Jurkat, Clone E6-1 (cell line): ENCODE measurements at regions not wholly inside any gene's neighbourhood (a gene's known extent, or its start where the extent isn't known, plus 50 kb on each side); places are given as distances from the start of the nearest gene placed in this dataset.
"Not testable (repeated sequence)": the region's sequence is repeated elsewhere in the genome, so short reads cannot be mapped to it uniquely, and the experiment has no call there.

Source experiments
- DNase-seq: peaks from one replicate; pipeline ENCODE4 v3.0.0-alpha.2; 2011; ENCODE audit warnings: low read depth, low spot score
- H3K4me3 ChIP-seq: 2 replicates; pipeline ENCODE4 v1.5.1; 2011; ENCODE audit warnings: mild to moderate bottlenecking, low read length, control low read depth, moderate library complexity

DNA sequence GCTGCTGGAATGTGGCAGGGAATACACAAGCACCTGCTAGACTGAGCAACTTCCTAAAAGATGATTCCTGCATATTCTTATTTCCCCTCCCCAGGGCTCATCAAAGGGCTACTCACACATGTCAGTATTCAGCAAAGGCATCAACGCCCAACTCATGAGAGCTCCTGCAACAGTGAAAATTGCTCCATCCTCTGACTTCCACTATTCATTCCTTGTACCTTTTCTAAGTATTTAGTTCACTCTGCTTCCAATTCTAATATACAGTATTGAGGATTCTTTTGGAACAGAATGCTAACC lies 84.1 kb downstream of the SCN11A start:
- no peak for DNase-seq
- H3K4me3 ChIP-seq = no peak overlapping the region

DNA sequence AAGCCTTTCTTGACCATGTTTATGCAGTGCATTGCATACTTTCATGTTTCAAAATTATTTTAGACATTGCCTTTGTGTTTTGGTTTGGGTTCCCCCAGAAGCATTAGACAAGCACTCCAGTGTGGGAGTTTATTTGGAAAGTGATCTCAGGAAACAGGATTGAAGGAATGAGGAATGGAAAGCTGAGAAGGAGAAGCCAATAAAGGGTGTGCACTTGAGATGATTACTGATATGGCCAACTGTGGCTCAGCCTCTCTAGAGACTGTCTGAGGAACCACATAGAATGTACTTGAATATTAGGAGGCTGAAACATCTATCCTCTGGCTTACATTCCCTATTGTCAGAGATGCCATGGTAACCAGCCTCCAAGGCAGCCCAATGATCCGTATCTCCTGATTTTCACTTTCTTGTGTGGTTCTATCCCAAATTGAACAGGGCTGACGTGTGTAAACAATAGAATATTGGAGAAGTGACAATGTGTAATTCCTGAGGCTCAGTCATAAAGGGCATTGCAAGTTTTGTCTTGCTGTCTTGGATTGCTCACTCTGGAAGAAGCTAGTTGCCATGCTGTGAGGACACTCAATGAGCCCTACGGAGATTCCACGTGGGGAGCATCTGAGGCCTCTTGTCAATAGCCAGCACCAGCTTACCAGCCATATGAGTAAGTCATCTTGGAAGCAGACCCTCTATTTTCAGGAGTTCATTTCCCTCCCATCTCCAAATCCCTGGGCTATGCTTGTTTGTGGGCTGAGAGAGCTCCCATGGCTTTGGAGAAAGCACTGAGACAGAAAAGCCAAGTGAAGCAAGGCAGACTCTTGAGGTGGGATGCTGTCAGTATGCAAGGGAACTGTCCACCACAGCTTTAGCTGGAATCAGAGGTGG lies 84.7 kb downstream of the SCN11A start:
- no peak overlapping the region for H3K4me3 ChIP-seq
- DNase-seq = no peak

DNA sequence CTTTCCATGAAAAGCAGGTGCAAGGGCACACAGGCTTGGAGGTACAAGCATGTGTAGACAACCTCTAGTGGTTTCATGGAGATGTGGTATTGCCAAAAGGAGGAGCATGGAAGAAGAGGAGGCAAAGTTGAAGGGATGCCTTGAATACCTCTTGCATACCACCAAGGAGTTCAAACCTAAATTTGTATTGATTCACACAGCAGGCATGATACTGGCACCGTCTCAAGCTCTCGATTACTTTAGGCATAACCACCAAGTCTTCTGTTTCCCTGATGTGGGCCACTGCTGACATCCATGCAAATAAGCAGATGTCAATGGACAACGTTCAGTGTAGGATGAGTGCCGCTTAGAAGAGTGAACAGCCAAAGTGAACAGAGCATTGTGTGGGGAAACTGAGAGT lies 87.1 kb downstream of the SCN11A start:
- DNase-seq = no peak

GRCh38 chr3:38964204-38964603 lies 87.5 kb downstream of the SCN11A start:
- DNase-seq = no peak
- no peak overlapping the region for H3K4me3 ChIP-seq

More for the DNA sequence above, 87.1 kb downstream of the SCN11A start:
- no peak overlapping the region for H3K4me3 ChIP-seq

- peak; percentile 50 for DNase-seq
- no peak overlapping the region for H3K4me3 ChIP-seq
Measured at GRCh38 chr3:38960953-38961622, 90.7 kb downstream of the SCN11A start.

DNA sequence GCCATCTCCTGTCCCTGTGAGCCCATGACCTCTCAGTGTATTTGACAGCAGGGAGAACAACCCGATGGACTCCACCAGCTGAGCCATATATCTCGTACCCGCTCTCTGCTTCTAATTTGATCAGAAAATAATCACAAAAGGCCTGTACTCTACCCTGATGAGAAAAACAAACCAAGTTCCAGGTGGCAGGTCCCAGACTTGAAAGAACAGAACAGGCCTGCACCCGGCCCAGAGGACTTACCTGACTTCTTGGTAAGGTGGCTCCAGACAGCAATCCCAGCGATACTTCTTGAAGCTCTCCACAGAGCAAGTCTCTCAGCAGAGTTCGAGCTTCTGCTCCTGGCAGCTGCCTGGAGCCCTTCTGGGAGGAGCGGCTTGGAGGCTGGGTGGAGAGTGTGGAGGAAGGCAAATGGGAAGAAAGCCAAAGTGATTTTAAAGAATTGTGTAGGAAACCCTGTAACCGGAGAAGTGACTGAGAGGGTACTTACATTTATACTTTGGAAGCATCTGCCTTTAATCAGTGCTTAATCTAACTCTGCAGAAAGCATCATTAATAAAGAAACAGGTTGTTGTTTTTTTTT lies 91.6 kb downstream of the SCN11A start:
- no peak overlapping the region for H3K4me3 ChIP-seq
- no peak for DNase-seq

DNA sequence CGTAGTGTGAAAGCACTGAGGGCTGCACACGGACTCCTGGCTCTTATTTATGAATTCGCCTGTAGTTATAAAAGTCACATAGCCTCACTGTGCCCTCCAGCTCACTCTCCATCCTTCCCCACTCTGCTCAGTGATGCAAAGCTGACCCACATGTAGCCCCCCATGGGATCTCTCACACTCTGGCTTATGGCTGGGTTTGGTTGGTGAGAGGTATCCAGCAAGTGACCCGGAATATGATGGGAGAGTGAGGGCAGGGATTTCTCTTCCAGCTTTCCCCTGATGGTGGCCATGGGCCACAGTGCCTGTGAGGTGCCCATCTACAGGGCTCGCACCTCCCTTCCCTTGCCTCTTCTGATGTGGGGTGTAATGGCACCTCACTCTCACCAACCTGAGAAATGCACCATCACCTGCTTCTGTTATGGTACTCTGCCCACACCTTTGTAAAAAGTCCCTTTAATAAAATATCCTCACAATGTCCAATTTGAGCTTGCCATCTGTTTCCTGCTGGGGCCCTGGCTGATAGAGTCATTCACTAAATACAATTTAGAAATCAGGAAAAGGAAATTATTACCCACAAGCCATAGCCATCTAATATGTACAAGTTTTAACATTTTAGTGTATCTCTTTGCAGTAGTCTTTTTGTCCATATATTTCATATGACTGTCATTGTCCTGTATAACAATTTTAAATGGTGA lies 93.6 kb downstream of the SCN11A start:
- H3K4me3 ChIP-seq = no peak overlapping the region
- no peak for DNase-seq

- no peak for DNase-seq
- H3K4me3 ChIP-seq = no peak overlapping the region
Measured at GRCh38 chr3:38957296-38957695, 94.4 kb downstream of the SCN11A start.

DNA sequence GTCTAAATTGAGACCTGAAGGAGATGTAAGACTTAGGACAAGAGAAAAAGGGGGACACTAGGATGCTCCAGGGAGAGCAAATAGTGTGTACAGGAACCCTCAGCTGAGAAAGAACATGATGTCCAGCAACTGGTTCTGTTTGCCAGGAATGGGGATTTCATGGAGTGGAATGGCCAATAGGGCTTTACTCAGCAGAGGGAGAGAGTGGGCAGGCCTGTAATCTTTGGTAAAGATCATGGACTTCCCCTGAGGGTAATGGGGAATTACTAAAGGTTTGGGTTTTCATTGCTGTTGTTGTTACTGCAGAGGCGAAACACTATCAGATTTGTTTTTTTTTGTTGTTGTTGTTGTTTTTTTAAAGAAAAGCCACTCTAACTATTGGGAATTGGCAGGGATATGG lies 99.0 kb downstream of the SCN11A start:
- DNase-seq = no peak
- H3K4me3 ChIP-seq = no peak overlapping the region

- not testable (repeated sequence) for H3K4me3 ChIP-seq, DNase-seq
Measured at GRCh38 chr3:38951167-38951566, 100.6 kb downstream of the SCN11A start.

GRCh38 chr3:38950581-38950980 lies 101.2 kb downstream of the SCN11A start:
- DNase-seq = no peak
- H3K4me3 ChIP-seq = no peak overlapping the region

DNA sequence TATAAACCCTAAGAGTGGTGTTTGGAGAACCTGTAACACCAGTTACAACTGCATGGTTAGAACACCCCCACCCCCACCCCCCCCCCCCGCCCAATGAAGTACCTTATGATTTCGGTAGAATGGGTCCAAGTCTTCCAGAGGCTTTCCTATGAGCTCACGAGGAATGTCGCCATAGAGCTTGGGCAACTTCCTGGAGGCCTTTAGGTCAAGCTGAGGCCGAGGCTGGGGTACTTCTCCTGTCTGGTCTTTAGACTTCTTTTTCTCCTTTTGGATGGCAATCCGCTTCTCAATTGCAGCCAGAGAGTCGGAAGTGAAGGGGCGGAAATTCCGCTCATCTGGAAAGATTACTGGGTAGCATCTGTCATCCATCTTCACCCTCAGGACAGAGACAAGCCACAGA lies 101.8 kb downstream of the SCN11A start:
- DNase-seq = no peak

GRCh38 chr3:38940394-38940793 lies 111.3 kb downstream of the SCN11A start:
- no peak for DNase-seq
- H3K4me3 ChIP-seq = no peak overlapping the region

More for the DNA sequence above, 101.8 kb downstream of the SCN11A start:
- no peak overlapping the region for H3K4me3 ChIP-seq

- DNase-seq = no peak
- no peak overlapping the region for H3K4me3 ChIP-seq
Measured at GRCh38 chr3:38925351-38925750, 109.3 kb upstream of the SCN10A start.

GRCh38 chr3:38916706-38917105 lies 100.7 kb upstream of the SCN10A start:
- H3K4me3 ChIP-seq = no peak overlapping the region
- no peak for DNase-seq

DNA sequence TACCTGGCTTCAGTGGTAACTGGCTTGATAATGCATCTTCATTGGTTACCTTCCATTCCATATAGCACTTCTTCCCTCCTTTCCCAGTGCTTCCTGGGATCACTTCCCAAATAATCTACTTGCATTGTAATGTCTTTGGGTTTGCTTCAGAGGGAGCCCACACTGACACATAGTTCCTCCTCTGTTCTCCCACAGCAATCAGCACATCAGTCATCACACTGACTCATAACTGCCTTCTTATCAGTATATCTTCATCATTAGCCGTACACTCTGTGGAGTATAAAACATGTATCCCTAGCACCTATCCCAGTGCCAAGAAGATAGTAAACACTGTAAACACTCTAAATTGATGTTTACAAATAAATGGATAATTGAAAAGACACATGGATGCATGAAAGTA lies 91.4 kb upstream of the SCN10A start:
- no peak for DNase-seq

DNA sequence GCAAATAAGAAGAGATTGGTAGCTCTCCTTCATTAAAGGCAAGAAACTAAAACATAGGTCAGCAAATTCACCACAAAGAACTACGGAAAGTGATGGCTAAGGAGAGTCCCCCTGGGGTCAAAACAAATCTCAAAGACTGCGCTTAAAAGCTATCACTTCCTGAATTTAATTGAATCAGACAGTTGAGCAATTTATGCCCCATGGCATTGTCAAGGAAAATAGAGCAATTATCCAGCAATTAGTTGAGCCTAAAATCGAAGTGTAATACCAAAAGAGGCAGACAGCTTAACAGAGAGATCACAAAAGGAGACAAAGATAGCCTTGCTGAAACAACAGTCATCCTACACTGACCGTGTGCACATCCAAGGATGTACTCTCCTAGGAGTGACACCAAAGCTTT lies 74.4 kb upstream of the SCN10A start:
- no peak for DNase-seq
- no peak overlapping the region for H3K4me3 ChIP-seq

More for the DNA sequence above, 91.4 kb upstream of the SCN10A start:
- H3K4me3 ChIP-seq = no peak overlapping the region

GRCh38 chr3:38878646-38879045 lies 62.6 kb upstream of the SCN10A start:
- no peak for DNase-seq
- H3K4me3 ChIP-seq = no peak overlapping the region
